ENCODE measurements at regions not wholly inside any gene's neighbourhood (a gene's known extent, or its start where the extent isn't known, plus 50 kb on each side); places are given as distances from the start of the nearest gene placed in this dataset.

DNA sequence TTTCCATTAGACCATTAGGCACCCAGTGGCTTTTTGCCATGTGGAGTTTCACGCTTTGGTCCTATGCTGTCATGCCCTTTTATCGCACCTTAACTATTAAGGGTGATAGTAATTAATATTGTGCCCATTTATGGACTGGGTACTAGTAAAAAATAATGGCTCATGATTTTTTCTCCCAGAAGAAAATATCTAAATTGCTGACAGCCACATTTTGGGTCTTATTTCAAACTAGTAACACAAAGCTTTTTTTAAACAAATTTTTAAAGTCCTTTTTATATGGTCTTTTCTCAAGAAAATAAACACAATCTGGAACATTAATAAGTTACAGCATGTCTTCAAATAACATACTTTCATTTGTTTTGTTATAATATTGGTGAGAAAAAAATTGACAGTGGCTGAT lies 179.7 kb downstream of the ANKRD7 start:
- in situ Hi-C loops (cut with HindIII; ENCODE audit: low sequenced_read_pairs) = no loop called here

DNA sequence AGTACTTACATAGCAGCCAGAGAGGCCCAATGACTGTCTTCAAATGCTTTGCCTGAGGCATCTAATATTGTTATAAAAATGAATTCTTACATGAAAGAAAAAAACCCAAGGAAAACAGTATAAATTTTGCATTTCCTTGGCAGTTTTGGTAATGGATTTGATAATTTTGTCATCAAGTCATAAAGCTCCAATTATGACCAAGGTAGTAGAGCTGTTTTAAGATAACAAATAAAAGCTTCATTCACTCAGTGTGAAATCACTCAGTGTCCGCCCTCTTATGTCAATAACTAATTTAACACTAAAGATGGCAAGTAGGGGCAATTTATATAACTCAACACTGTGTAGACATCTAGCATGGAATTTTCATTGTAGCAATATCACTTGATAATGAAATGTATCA lies 193.9 kb downstream of the ANKRD7 start:
- in situ Hi-C loops (cut with HindIII; ENCODE audit: low sequenced_read_pairs) = no loop called here

DNA sequence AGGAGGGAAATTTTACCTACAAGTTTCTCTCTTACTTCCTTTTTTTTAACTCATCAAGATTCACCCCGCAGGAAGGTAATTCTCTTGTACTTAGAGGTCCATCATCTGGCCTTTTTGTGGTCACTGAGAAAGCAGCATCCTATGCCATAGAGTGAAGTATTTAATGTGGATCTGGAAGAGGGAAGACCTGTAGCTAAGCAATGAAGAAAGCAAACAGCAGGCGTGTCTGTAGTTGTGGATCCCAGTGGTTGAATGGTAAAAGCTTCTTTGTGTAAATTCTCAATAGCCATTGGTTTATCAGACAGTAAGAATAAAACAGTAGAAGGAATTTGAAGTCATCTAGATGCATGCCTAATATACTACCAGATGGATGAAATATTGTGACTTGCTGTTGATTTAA lies 196.4 kb downstream of the ANKRD7 start:
- in situ Hi-C loops (cut with HindIII; ENCODE audit: low sequenced_read_pairs) = no loop called here

DNA sequence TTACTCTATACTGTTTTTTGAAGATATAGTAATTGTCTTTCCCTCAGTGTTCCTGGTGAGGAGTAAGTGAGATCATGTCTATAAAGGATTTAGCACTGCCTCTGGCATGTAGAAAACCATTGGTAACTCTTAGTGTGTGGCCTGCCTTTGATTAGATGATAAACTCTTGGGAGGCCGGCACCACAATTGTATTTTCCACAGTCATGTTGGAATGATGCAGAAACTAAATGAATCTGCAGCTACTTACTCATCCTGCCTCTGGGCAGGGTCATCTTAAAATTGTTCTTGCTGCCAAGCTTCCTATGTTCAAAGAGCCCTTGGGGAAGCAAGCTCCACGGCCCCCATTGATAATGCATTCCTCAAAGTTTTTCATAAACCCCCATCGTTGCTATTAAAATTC lies 204.6 kb downstream of the ANKRD7 start:
- in situ Hi-C loops (cut with HindIII; ENCODE audit: low sequenced_read_pairs) = no loop called here

DNA sequence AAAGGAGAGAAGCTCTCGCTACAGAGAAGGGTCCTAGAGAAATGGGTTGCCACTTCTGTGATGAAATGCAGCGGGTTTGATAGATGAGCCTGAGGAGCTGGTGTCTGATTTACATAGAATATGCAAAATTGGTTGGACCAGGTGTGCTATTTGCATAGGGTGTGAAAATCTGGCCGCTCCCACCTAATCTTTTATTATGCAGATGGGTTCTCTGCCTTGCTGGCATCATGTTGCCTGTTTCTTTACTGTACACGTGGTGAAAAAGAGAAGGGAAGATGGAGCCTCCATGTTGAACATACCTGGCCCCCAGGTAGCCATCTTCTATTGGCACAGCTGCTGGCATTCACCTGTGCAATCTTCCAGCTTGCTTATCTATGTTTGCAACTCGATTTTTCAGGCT lies 212.2 kb downstream of the ANKRD7 start:
- in situ Hi-C loops (cut with HindIII; ENCODE audit: low sequenced_read_pairs) = no loop called here

DNA sequence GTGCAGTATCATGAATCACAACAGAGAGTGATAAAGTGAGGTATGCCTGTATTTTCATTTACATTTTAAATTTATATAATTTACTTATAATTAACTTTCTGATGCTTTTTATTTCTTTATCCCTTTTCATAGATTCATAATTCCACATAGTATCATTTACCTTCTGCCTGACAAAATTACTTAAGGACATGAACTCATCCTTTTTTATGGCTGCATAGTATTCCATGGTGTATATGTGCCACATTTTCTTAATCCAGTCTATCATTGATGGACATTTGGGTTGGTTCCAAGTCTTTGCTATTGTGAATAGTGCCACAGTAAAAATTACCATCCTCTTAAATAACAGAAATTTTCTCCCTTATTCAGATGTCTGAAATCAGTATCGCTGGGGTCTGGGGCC lies 224.5 kb downstream of the ANKRD7 start:
- in situ Hi-C loops (cut with HindIII; ENCODE audit: low sequenced_read_pairs) = loop anchor here (5.0 kb wide), 1 partner anchor 38 kb away; no protein-coding TSS in a partner anchor

DNA sequence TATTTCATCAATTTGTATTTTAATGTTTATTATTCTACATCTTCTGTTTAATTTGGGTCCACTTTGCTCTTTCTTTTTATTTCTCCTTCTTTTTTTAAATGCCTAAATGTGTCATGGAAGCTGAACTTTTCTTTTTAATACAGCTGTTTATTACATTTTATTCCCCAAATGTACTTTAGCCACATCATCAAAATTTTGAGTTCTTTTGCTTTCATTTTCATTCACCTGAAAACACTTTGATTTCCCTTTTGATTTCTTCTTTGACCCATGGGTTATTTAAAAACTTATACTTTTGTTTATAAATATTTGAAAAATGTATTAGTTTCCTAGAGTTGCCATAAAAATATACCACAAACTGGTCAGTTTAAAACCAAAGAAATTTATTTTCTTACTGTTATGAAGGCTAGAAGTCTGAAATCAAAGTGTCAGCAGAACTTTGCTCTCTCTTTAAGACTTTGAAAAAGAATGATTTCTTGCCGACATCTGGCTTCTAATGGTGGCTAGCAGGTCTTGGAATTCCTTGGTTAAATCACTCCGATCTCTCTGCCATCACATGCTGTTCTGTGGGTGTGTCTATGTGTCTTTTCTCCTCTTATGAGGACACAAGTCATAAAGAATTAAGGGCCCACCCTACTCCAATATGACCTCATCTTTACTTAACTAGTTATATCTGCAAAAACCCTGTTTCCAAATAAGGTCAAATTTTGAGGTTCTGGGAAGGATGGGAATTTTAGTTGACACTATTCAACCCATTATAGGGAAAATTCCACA lies 225.5 kb downstream of the ANKRD7 start:
- in situ Hi-C loops (cut with HindIII; ENCODE audit: low sequenced_read_pairs) = loop anchor here (5.0 kb wide), 1 partner anchor 37 kb away; no protein-coding TSS in a partner anchor

GRCh38 chr7:118452128-118452527 lies 227.6 kb downstream of the ANKRD7 start:
- in situ Hi-C loops (cut with HindIII; ENCODE audit: low sequenced_read_pairs) = no loop called here

DNA sequence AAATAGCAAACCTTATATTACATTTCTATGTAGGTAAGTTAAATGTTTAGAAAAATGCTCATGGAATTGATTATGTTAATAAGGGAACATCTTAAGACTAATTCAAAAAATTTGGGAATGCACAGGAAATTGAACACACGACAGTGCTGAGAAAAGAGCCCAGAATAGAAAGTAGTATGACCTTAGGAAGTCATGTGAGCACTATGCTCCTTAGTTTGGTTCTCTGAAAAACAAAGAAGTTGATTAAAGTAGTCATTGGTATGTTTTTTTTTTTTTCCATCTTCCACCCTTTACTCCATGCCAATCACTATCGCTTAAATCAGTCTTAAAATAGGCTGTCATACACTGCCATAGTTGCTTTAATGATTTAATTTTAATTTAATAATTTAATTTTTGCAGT lies 242.9 kb downstream of the ANKRD7 start:
- in situ Hi-C loops (cut with HindIII; ENCODE audit: low sequenced_read_pairs) = no loop called here

- in situ Hi-C loops (cut with HindIII; ENCODE audit: low sequenced_read_pairs) = no loop called here
Measured at GRCh38 chr7:118472581-118472980, 248.1 kb downstream of the ANKRD7 start.

DNA sequence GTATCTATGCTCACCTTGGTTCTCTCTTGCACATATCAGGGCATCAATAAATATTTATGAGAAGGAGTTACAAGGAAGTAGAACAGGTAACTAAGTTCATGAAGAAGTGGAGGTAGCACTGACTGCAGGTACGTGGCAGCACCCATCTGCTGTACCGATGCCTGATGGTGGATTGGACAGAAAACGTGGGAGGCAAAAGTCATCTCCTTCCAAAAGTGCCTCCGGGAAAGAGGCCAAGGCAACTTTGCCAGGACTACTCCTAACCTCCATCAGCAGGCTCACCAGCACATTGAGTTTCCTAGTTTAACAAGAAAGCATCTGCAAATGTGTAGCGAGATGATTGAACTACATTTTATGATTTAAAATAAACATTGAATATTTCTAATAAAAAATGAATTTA lies 248.8 kb downstream of the ANKRD7 start:
- in situ Hi-C loops (cut with HindIII; ENCODE audit: low sequenced_read_pairs) = no loop called here

- in situ Hi-C loops (cut with HindIII; ENCODE audit: low sequenced_read_pairs) = no loop called here
Measured at GRCh38 chr7:118476036-118476435, 251.5 kb downstream of the ANKRD7 start.

DNA sequence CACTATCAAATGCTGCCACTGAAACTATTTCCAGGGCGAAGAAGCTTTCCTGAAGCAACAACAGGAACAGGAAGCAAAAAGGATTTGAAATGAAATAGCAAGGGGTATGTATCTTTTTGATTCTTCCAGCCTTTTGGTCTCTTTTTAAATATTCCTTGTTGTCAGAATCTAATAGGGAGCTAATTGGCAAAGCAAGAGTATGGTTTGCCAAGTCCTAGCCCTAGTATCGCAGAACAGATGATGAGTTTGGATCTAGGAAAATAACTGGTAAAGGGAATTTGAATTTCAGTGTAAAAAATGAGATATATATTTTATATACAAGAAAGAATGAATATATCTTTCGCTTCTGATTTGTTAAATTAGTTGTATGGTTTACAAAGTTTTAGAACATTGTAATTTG lies 252.5 kb downstream of the ANKRD7 start:
- in situ Hi-C loops (cut with HindIII; ENCODE audit: low sequenced_read_pairs) = no loop called here

GRCh38 chr7:118478236-118478635 lies 253.7 kb downstream of the ANKRD7 start:
- in situ Hi-C loops (cut with HindIII; ENCODE audit: low sequenced_read_pairs) = no loop called here

DNA sequence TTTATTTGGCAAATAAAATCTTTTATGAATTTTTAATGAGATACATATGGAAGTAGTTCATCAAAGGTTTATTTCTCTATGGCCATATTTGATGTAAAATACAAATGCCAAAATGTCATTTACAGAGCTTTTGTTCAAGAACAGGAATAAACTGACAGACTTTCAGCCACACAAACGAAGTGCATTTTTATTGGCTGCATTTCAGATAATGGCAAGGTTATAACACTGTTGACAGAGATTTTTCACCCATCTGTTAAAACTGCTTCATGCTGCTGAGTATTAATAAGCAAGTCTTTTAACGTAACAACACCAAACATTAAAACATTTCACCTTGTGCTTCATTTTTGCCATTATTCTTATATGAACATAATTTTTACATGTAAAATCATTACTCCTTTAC lies 254.4 kb downstream of the ANKRD7 start:
- in situ Hi-C loops (cut with HindIII; ENCODE audit: low sequenced_read_pairs) = no loop called here

DNA sequence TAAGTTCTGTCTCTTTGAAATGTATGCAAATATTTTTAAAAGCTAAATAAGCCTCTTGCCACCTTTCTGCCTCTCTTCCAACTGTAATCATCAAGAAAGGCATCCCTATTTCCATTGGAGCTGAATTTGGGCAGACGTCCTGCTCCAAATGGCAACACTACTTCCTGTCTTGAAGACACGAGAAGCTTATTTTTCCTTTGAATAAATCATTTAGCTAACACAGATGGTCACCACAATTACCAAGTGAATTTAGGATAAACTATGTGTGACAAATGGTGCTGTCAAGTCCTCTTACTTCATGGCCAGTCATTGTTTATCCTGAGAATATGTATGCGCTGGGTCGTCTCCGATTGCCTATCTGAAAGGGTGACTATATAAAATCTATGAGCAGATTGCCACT lies 268.0 kb downstream of the ANKRD7 start:
- in situ Hi-C loops (cut with HindIII; ENCODE audit: low sequenced_read_pairs) = loop anchor here (5.0 kb wide), 1 partner anchor 95 kb away; no protein-coding TSS in a partner anchor

DNA sequence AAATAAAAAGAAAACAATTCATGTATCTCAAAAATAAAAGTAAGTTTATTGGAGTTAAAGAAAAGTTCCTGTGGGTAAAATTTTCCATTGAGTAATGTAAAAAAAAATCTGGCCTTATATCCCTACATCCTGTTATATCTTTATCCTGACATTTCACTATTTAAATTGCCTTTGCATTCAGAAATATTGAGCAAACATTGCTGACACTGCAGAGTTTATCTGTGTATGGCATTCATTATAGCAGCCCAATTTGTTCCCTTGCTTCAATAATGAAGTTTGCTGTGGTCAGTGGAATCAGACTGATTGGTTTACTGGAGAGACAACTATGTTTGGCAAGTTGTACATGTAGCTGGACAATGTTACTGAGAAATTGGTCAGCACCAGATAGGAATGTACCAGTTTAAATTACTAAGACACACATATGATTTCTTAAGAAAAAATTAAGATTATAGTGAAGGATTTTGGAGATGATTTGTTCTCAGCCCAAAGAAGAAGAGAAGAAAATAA lies 271.7 kb downstream of the ANKRD7 start:
- in situ Hi-C loops (cut with HindIII; ENCODE audit: low sequenced_read_pairs) = no loop called here

- in situ Hi-C loops (cut with HindIII; ENCODE audit: low sequenced_read_pairs) = loop anchor here (5.0 kb wide), 1 partner anchor 35 kb away; no protein-coding TSS in a partner anchor
Measured at GRCh38 chr7:118502235-118502634, 277.7 kb downstream of the ANKRD7 start.

DNA sequence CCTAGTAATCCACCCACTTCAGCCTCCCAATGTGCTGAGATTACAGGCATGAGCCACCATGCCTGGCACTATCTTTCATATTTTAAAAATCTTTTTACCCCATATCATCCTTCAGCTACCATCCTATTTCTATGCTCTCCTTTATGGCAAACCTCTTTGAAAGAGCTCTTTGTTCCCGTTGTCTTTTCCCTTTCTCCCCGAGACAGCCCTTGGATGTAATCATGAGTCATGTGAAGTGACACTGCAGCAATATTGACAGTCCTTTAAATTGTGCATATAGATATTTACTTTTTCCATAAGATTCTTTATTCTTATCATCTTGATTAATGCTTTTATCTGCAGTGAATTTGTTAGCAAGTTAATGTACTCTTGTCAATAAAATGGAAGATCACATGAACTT lies 286.6 kb downstream of the ANKRD7 start:
- in situ Hi-C loops (cut with HindIII; ENCODE audit: low sequenced_read_pairs) = no loop called here

- in situ Hi-C loops (cut with HindIII; ENCODE audit: low sequenced_read_pairs) = no loop called here
Measured at GRCh38 chr7:118517275-118517674, 292.8 kb downstream of the ANKRD7 start.

DNA sequence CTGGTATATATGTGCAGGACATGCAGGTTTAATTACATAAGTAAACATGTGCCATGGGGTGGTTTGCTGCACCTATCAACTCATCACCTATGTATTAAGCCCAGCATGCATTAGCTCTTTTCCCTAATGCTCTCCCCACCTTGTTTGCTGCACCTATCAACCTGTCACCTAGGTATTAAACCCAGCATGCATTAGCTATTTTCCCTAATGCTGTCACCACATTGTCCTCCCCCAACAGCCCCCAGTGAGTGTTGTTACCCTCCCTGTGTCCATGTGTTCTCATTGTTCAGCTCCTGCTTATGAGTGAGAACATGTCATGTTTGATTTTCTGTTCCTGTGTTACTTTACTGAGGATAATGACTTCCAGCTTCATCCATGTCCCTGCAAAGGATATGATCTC lies 300.5 kb downstream of the ANKRD7 start:
- in situ Hi-C loops (cut with HindIII; ENCODE audit: low sequenced_read_pairs) = no loop called here

DNA sequence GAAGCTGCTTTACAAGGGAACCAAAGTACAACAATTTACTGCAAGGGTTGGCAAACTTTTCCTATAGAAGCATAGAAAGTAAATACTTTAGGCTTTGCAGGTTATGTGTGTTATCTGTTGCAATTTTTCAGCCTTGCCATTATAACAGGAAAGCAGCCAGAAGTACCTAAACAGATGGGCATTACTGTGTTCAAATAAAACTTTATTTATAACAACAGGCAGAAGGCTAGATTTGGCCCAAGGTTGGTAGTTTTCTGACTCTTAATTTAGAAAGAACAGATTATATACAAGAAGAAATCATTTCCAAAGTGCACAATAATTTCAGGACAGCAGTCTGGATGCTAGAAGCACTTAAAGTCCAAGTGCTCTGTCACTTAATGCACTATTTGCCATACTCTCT lies 307.1 kb downstream of the ANKRD7 start:
- in situ Hi-C loops (cut with HindIII; ENCODE audit: low sequenced_read_pairs) = no loop called here

- in situ Hi-C loops (cut with HindIII; ENCODE audit: low sequenced_read_pairs) = no loop called here
Measured at GRCh38 chr7:118559207-118559606, 334.7 kb downstream of the ANKRD7 start.
